GM19463 (cell line): ENCODE measurements at regions not wholly inside any gene's neighbourhood (a gene's known extent, or its start where the extent isn't known, plus 50 kb on each side); places are given as distances from the start of the nearest gene placed in this dataset.
A peak's percentile ranks its signal among the peaks of the same experiment; 100 is the strongest.

ENCODE experiments used
- ATAC-seq: cut with Tn5 transposase; IDR thresholded peaks from one replicate; pipeline ENCODE4 v1.9.1; 2021; ENCODE audit warnings: mild to moderate bottlenecking, moderate library complexity; ENCODE audit not compliant: unreplicated experiment

- peak; percentile 61 for ATAC-seq
Measured at GRCh38 chrX:45758738-45759397, 558.2 kb upstream of the DIPK2B start.

- ATAC-seq = peak; percentile 35
Measured at GRCh38 chrX:45758319-45758718, 557.6 kb upstream of the DIPK2B start.

- ATAC-seq = no peak
Measured at GRCh38 chrX:45757272-45757671, 556.6 kb upstream of the DIPK2B start.

- ATAC-seq = no peak
Measured at GRCh38 chrX:45756557-45756956, 555.9 kb upstream of the DIPK2B start.

- no peak for ATAC-seq
Measured at GRCh38 chrX:45755703-45756102, 555.0 kb upstream of the DIPK2B start.

GRCh38 chrX:45751156-45751555, 550.5 kb upstream of the DIPK2B start:
- no peak for ATAC-seq

- ATAC-seq = no peak
Measured at GRCh38 chrX:45750639-45751038, 550.0 kb upstream of the DIPK2B start.

GRCh38 chrX:45749375-45749774, 548.7 kb upstream of the DIPK2B start:
- ATAC-seq = no peak

GRCh38 chrX:45748369-45748774, 547.7 kb upstream of the DIPK2B start:
- ATAC-seq = no peak

- no peak for ATAC-seq
Measured at GRCh38 chrX:45747905-45748304, 547.2 kb upstream of the DIPK2B start.

GRCh38 chrX:45745479-45745878, 544.8 kb upstream of the DIPK2B start:
- no peak for ATAC-seq

GRCh38 chrX:45743906-45744625, 543.4 kb upstream of the DIPK2B start:
- no peak for ATAC-seq

- ATAC-seq = peak; percentile 54
Measured at GRCh38 chrX:45743081-45743533, 542.4 kb upstream of the DIPK2B start.

GRCh38 chrX:45740291-45740690, 539.6 kb upstream of the DIPK2B start:
- no peak for ATAC-seq

GRCh38 chrX:45735571-45735970, 534.9 kb upstream of the DIPK2B start:
- no peak for ATAC-seq

- no peak for ATAC-seq
Measured at GRCh38 chrX:45731448-45731847, 530.8 kb upstream of the DIPK2B start.

- ATAC-seq = no peak
Measured at GRCh38 chrX:45727761-45728160, 527.1 kb upstream of the DIPK2B start.

- ATAC-seq = no peak
Measured at GRCh38 chrX:45722471-45722870, 521.8 kb upstream of the DIPK2B start.

- ATAC-seq = no peak
Measured at GRCh38 chrX:45719751-45720501, 519.2 kb upstream of the DIPK2B start.

GRCh38 chrX:45718676-45719075, 518.0 kb upstream of the DIPK2B start:
- no peak for ATAC-seq

GRCh38 chrX:45716750-45717149, 516.1 kb upstream of the DIPK2B start:
- ATAC-seq = no peak

- no peak for ATAC-seq
Measured at GRCh38 chrX:45715748-45716147, 515.1 kb upstream of the DIPK2B start.
